Gastrocnemius medialis (tissue), 4 donors: ENCODE measurements at regions not wholly inside any gene's neighbourhood (a gene's known extent, or its start where the extent isn't known, plus 50 kb on each side); places are given as distances from the start of the nearest gene placed in this dataset.

Experiments
- ATAC-seq, 2 donors: fragments of 150-250 bp; one replicate each; pipeline ENCODE4 v1.9.1; 2016
- DNase-seq, 2 donors: peaks; one replicate each; pipeline ENCODE4 v3.0.0-alpha.2; 2019
- H3K27ac ChIP-seq, 4 donors: fragments of 200-600 bp; sonication (generic); 1 replicate in 1 of 4; 2 replicates in 3 of 4; pipeline ENCODE4 v1.5.1; 2016 to 2018; ENCODE audit warnings: mild to moderate bottlenecking in 2 of 4, moderate library complexity in 1 of 4
- H3K27me3 ChIP-seq, 3 donors: fragments of 200-600 bp; sonication (generic) in 2 of 3; 1 replicate in 1 of 3; 2 replicates in 2 of 3; pipeline versions ENCODE4 v1.5.1 to v1.6.0; 2016 to 2019; ENCODE audit warnings: mild to moderate bottlenecking in 1 of 3, moderate library complexity in 1 of 3
- H3K36me3 ChIP-seq, 2 donors: fragments of 200-600 bp; sonication (generic) in 1 of 2; one replicate each; pipeline ENCODE4 v1.5.1; 2017 to 2018
- H3K4me1 ChIP-seq, 2 donors: fragments of 200-600 bp; sonication (generic) in 1 of 2; one replicate each; pipeline ENCODE4 v1.5.1; 2016 to 2017; ENCODE audit warnings: mild to moderate bottlenecking in 2 of 2
- H3K4me3 ChIP-seq, 4 donors: fragments of 200-600 bp; sonication (generic) in 3 of 4; 1 replicate in 1 of 4; 2 replicates in 3 of 4; pipeline ENCODE4 v1.5.1; 2016 to 2019; ENCODE audit warnings: mild to moderate bottlenecking in 2 of 4
- H3K9me3 ChIP-seq, 3 donors: fragments of 200-600 bp; sonication (generic) in 2 of 3; 1 replicate in 1 of 3; 2 replicates in 2 of 3; pipeline ENCODE4 v1.5.1; 2016 to 2019
- POLR2A ChIP-seq, 2 donors: fragments of 450-650 bp; IDR thresholded peaks; one replicate each; pipeline ENCODE4 v1.6.1; 2017; ENCODE audit warnings: antibody characterized with exemption in 2 of 2, mild to moderate bottlenecking in 2 of 2, moderate library complexity in 2 of 2
- in situ Hi-C, 4 donors: fragments of 200-750 bp; cut with MboI; loops; one replicate each; pipeline versions ENCODE4 v1.15.0 to v1.8.0; 2017; ENCODE audit warnings: low sequenced_read_pairs in 4 of 4
- intact Hi-C: fragments of 100-400 bp; cut with DNase I; formaldehyde crosslinking; loops from one replicate; pipeline ENCODE4 v1.15.1; 2023; ENCODE audit warnings: low total_unique reads
- microRNA-seq, 2 donors: library from miRNA; unstranded; fragments of <30 nt; microRNA quantifications; one replicate each; pipeline ENCODE4, GENCODE V29; 2016; ENCODE audit warnings: borderline replicate concordance in 2 of 2
- TF ChIP-seq, protein P1 (sequence below), 5 experiments: fragments of 450-650 bp in 3 of 5; fragments of 200-600 bp in 2 of 5; sonication (generic) in 2 of 5; IDR thresholded peaks in 4 of 5; conservative IDR thresholded peaks in 1 of 5; 1 replicate in 4 of 5; 2 replicates in 1 of 5; pipeline ENCODE4 v1.5.1; 2016 to 2019; ENCODE audit warnings: antibody characterized with exemption in 5 of 5, mild to moderate bottlenecking in 3 of 5, moderate library complexity in 3 of 5

DNA sequence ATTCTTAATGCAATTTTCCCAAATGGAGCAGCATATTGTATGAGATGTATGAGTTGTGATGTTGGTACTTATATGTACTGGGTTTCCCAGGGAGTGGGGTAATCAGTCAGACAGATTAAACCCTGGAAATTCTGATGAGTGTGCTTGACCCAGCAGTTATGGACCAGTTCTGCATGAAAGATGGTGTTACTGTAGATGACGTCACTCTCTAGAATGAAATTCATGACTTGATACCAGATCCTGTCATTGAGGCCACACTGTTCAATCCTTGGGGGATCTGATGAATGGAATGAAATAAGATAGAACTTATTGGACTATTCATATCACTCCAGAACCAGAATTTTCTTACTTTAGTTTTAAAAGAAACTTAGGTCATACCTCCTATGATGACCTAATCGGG, 534.3 kb downstream of the PLXDC2 start:
- in situ Hi-C loops = no loop called here
- DNase-seq (no peak), ATAC-seq (no peak)
- Histone ChIP-seq H3K4me3 (no peak overlapping the region), H3K27me3 (no peaks in the 10 kb centered on the region), H3K27ac (no peak overlapping the region), H3K9me3 (peaks cover 0 to 6% (median 0%) of the 10 kb centered on the region in 3 donors), H3K4me1 (no peaks in the 10 kb centered on the region), H3K36me3 (no peaks in the 10 kb centered on the region)
- intact Hi-C loops = no loop called here
- no peak for TF ChIP-seq POLR2A (IDR thresholded peaks at IDR 0.05)
- TF ChIP-seq, protein P1, sequence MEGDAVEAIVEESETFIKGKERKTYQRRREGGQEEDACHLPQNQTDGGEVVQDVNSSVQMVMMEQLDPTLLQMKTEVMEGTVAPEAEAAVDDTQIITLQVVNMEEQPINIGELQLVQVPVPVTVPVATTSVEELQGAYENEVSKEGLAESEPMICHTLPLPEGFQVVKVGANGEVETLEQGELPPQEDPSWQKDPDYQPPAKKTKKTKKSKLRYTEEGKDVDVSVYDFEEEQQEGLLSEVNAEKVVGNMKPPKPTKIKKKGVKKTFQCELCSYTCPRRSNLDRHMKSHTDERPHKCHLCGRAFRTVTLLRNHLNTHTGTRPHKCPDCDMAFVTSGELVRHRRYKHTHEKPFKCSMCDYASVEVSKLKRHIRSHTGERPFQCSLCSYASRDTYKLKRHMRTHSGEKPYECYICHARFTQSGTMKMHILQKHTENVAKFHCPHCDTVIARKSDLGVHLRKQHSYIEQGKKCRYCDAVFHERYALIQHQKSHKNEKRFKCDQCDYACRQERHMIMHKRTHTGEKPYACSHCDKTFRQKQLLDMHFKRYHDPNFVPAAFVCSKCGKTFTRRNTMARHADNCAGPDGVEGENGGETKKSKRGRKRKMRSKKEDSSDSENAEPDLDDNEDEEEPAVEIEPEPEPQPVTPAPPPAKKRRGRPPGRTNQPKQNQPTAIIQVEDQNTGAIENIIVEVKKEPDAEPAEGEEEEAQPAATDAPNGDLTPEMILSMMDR (IDR thresholded peaks at IDR 0.05 in 4 of 5, conservative IDR thresholded peaks at IDR 0.05 in 1 of 5) = no peak

DNA sequence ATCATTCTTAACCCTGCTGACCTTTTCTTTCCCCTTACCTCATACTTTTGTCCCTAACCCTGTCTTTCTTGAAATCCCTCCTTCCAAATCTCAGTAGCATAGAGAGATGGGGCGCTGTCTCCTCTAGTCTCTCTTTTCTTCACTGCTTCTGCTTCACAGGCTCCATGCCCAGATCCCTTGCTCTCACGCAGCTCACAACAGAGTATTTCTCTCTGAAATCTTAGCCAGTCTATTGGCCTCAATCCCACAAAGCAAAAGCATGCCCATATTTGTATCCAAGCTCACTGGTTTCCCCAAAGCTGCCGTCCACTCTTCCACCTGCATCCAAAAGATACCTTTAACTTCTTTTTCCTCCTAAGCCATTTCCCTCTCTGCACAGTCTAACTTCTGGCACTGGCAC, 526.8 kb downstream of the PLXDC2 start:
- no peaks in the 10 kb centered on the region for H3K36me3 ChIP-seq
- H3K4me3 ChIP-seq = no peak overlapping the region
- TF ChIP-seq POLR2A (IDR thresholded peaks at IDR 0.05) = no peak
- TF ChIP-seq, protein P1 (IDR thresholded peaks at IDR 0.05 in 4 of 5, conservative IDR thresholded peaks at IDR 0.05 in 1 of 5) = no peak
- DNase-seq = no peak
- no peaks in the 10 kb centered on the region for H3K9me3 ChIP-seq
- intact Hi-C loops = no loop called here
- H3K27ac ChIP-seq = no peak overlapping the region
- in situ Hi-C loops = no loop called here
- no peaks in the 10 kb centered on the region for H3K27me3 ChIP-seq
- no peak for ATAC-seq
- no peaks in the 10 kb centered on the region for H3K4me1 ChIP-seq

Small RNA genes in the stretch of these regions (microRNA-seq; reads per million reads assigned to microRNA genes)
- gene MIR4675 = 0 reads per million in 2 donors
